Endothelial cell of umbilical vein (primary cell): ENCODE measurements at regions not wholly inside any gene's neighbourhood (a gene's known extent, or its start where the extent isn't known, plus 50 kb on each side); places are given as distances from the start of the nearest gene placed in this dataset.

Experiments used
- CTCF ChIP-seq, 2 donors: IDR thresholded peaks; 1 replicate in 1 of 2; 2 replicates in 1 of 2; pipeline ENCODE4 v1.5.1; 2011; ENCODE audit warnings: low read length in 2 of 2, mild to moderate bottlenecking in 2 of 2, moderate library complexity in 2 of 2, control low read depth in 1 of 2, inconsistent platforms in 1 of 2, low read depth in 1 of 2; ENCODE audit not compliant: insufficient read depth in 1 of 2; ENCODE audit errors: extremely low read depth in 1 of 2
- EZH2 ChIP-seq: IDR thresholded peaks from 2 replicates; pipeline ENCODE4 v1.6.1; 2012; ENCODE audit warnings: borderline replicate concordance, low read depth, mild to moderate bottlenecking, moderate library complexity, low read length, inconsistent platforms; ENCODE audit not compliant: severe bottlenecking
- GATA2 ChIP-seq: IDR thresholded peaks from 2 replicates; pipeline ENCODE4 v1.7.0; 2011; ENCODE audit warnings: low read depth, mild to moderate bottlenecking, moderate library complexity, mixed read lengths, low read length; ENCODE audit not compliant: insufficient read length, insufficient read depth
- JUN ChIP-seq: IDR thresholded peaks from 2 replicates; pipeline ENCODE4 v1.6.1; 2011; ENCODE audit warnings: borderline replicate concordance, low read depth; ENCODE audit not compliant: insufficient read length, insufficient read depth
- MAX ChIP-seq: IDR thresholded peaks from 2 replicates; pipeline ENCODE4 v1.6.1; 2011; ENCODE audit not compliant: insufficient read depth, insufficient read length
- MYC ChIP-seq: IDR thresholded peaks from one replicate; pipeline ENCODE4 v1.6.1; 2011; ENCODE audit warnings: mild to moderate bottlenecking, low read depth, low read length
- POLR2A ChIP-seq: IDR thresholded peaks from 2 replicates; pipeline ENCODE4 v1.6.1; 2012; ENCODE audit warnings: low read depth, mild to moderate bottlenecking, control low read depth, low read length
- POLR2AphosphoS5 ChIP-seq: IDR thresholded peaks from 2 replicates; pipeline ENCODE4 v1.6.1; 2012; ENCODE audit warnings: low read depth, mild to moderate bottlenecking, control low read depth, low read length, moderate library complexity; ENCODE audit not compliant: insufficient read depth

GRCh38 chrX:139204571-139204897 is 326.0 kb upstream of the F9 start:
- TF ChIP-seq POLR2A (no peak), EZH2 (no peak), CTCF (IDR thresholded peaks at IDR 0.05; ENCODE audit: extremely low read depth in 1 of 2, insufficient read depth in 1 of 2, low read depth in 1 of 2, low read length in 2 of 2) (no peak), MAX (no peak), POLR2AphosphoS5 (no peak), MYC (no peak), JUN (no peak), GATA2 (no peak)
